Nephron (organoid): ENCODE measurements at regions not wholly inside any gene's neighbourhood (a gene's known extent, or its start where the extent isn't known, plus 50 kb on each side); places are given as distances from the start of the nearest gene placed in this dataset.

Source experiments
- H3K27ac Mint-ChIP-seq, 3 experiments: 2 replicates each; pipeline ENCODE4 v1.8.0; 2020; ENCODE audit warnings: mixed read lengths in 3 of 3, mild to moderate bottlenecking in 2 of 3, moderate library complexity in 1 of 3
- H3K27me3 Mint-ChIP-seq: 2 replicates; pipeline ENCODE4 v1.8.0; 2021; ENCODE audit warnings: low read depth, mild to moderate bottlenecking, moderate library complexity, mixed read lengths
- H3K36me3 Mint-ChIP-seq: 2 replicates; pipeline ENCODE4 v1.8.0; 2020; ENCODE audit warnings: low read depth, mixed read lengths
- H3K4me1 Mint-ChIP-seq: 2 replicates; pipeline ENCODE4 v1.8.0; 2020; ENCODE audit warnings: mixed read lengths
- H3K4me3 Mint-ChIP-seq, 3 experiments: 2 replicates each; pipeline ENCODE4 v1.8.0; 2020; ENCODE audit warnings: mild to moderate bottlenecking in 3 of 3, mixed read lengths in 3 of 3, moderate library complexity in 2 of 3
- H3K9me3 Mint-ChIP-seq: 2 replicates; pipeline ENCODE4 v1.8.0; 2020; ENCODE audit warnings: mixed read lengths
- TF ChIP-seq, protein P1 (sequence below), 3 experiments: fragments of 200-600 bp; sonication (generic); IDR thresholded peaks; one replicate each; pipeline ENCODE4 v1.5.0; 2021; ENCODE audit warnings: antibody characterized with exemption in 3 of 3; ENCODE audit not compliant: unreplicated experiment in 3 of 3

DNA sequence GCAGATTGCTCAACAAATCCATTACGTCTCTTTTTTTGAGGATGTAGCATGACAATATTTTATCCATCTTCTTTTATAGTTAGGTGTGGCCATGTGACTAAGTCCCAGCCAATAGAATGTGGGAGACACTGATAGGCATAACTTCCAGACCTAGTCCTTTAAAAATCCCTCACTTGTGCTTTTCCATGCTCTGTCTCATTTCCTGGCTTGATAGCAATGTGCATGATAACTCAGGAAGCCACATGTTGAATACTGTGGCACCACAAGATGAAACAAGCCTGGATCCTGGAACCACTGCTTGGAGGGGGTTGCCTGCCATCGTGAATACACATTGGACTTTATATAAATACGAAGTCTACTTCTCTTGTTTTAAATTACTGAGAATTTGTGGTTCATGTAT is 184.0 kb upstream of the NEIL3 start:
- no peaks in the 10 kb centered on the region for H3K27me3 Mint-ChIP-seq
- TF ChIP-seq, protein P1, sequence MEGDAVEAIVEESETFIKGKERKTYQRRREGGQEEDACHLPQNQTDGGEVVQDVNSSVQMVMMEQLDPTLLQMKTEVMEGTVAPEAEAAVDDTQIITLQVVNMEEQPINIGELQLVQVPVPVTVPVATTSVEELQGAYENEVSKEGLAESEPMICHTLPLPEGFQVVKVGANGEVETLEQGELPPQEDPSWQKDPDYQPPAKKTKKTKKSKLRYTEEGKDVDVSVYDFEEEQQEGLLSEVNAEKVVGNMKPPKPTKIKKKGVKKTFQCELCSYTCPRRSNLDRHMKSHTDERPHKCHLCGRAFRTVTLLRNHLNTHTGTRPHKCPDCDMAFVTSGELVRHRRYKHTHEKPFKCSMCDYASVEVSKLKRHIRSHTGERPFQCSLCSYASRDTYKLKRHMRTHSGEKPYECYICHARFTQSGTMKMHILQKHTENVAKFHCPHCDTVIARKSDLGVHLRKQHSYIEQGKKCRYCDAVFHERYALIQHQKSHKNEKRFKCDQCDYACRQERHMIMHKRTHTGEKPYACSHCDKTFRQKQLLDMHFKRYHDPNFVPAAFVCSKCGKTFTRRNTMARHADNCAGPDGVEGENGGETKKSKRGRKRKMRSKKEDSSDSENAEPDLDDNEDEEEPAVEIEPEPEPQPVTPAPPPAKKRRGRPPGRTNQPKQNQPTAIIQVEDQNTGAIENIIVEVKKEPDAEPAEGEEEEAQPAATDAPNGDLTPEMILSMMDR (IDR thresholded peaks at IDR 0.05; ENCODE audit: unreplicated experiment in 3 of 3) = no peak
- H3K4me3 Mint-ChIP-seq = no peak overlapping the region
- peaks cover 14% of the 10 kb centered on the region for H3K9me3 Mint-ChIP-seq
- no peaks in the 10 kb centered on the region for H3K36me3 Mint-ChIP-seq
- H3K27ac Mint-ChIP-seq = no peak overlapping the region
- H3K4me1 Mint-ChIP-seq = no peaks in the 10 kb centered on the region

DNA sequence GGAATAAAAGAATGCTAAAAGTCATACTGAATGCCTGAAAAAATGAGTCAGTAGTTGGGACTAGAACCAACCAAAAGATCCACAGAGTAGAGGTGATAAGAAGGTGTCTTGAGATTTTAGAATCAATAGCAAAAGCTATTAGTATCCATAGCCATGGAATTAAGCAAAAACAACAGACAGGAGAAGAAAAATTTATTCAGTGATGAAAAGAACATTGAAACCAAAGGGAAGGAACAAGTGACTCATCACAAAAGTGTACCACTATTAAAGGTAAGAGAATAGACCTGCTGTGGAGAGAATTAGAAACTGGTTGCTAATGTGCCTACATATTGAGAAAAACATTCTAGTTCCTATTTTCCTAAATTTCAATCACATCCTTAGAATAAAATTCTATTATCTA is 182.0 kb upstream of the NEIL3 start:
- TF ChIP-seq, protein P1 (IDR thresholded peaks at IDR 0.05; ENCODE audit: unreplicated experiment in 3 of 3) = no peak
- Mint-ChIP-seq H3K27me3 (no peaks in the 10 kb centered on the region), H3K36me3 (no peaks in the 10 kb centered on the region), H3K4me3 (no peak overlapping the region), H3K27ac (no peak overlapping the region), H3K4me1 (no peaks in the 10 kb centered on the region), H3K9me3 (peaks cover 15% of the 10 kb centered on the region)

DNA sequence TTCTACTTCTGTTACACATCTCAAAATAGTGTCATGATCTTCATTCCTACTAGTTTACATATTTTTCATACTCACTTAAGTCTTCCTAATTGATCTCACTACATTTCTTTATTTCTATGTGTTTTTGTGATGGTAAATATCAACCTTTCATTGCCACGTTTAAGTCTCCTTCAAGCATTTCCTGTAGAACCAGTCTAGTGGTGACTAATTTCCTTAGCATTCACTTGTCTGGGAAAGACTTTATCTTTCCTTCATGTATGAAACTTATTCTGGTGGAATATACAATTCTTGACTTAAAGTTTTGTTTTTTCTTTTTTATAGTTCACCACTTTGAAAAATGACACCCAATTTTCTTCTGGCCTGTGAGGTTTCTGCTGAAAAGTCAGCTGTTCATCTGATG is 181.4 kb upstream of the NEIL3 start:
- TF ChIP-seq, protein P1 (IDR thresholded peaks at IDR 0.05; ENCODE audit: unreplicated experiment in 3 of 3) = no peak
- H3K27me3 Mint-ChIP-seq = no peaks in the 10 kb centered on the region

DNA sequence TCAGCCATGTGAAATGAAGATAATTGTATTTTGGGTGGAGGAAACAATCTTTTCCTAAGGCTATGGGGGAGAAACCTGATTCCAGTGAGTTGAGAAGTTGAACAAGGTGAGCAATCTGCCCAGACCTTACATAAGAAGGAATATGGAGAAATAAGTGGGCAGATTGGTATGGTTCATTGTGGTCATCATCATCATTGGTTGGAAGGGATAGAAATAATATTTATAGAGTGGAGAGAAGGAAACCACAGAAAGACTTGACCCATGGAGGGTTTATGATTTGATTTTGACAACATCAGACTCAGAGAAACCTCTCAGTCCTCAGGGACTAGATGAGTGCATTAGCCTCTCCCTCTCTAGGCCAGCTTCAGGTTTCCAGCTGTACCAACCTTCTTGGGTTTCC is 177.9 kb upstream of the NEIL3 start:
- no peak overlapping the region for H3K27ac Mint-ChIP-seq
- no peaks in the 10 kb centered on the region for H3K36me3 Mint-ChIP-seq
- TF ChIP-seq, protein P1 (IDR thresholded peaks at IDR 0.05; ENCODE audit: unreplicated experiment in 3 of 3) = no peak
- no peaks in the 10 kb centered on the region for H3K4me1 Mint-ChIP-seq
- H3K9me3 Mint-ChIP-seq = peaks cover 15% of the 10 kb centered on the region
- no peaks in the 10 kb centered on the region for H3K27me3 Mint-ChIP-seq
- H3K4me3 Mint-ChIP-seq = no peak overlapping the region

More for the DNA sequence above, 181.4 kb upstream of the NEIL3 start:
- no peaks in the 10 kb centered on the region for H3K36me3 Mint-ChIP-seq
- no peak overlapping the region for H3K4me3 Mint-ChIP-seq
- peaks cover 15% of the 10 kb centered on the region for H3K9me3 Mint-ChIP-seq
- H3K27ac Mint-ChIP-seq = no peak overlapping the region
- no peaks in the 10 kb centered on the region for H3K4me1 Mint-ChIP-seq

DNA sequence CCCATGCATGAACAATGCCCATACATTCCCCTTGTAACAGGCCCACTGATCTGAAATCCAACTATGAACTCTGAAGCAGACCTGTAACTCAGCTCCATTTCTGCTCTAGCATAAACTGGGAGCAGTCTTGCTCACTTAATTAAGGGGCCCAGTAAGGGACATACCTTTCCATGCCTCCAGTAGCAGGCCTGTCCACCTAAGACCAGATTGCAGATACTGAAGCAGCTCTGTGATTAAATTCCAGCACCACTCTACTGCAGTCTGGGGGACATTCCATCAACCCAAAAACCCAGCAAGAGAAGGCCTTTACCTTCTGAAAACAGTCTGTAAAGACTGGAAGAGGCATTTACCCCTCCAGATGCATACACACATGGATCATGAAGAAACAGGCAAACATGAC is 162.0 kb upstream of the NEIL3 start:
- H3K9me3 Mint-ChIP-seq = peaks cover 4% of the 10 kb centered on the region
- H3K4me1 Mint-ChIP-seq = no peaks in the 10 kb centered on the region
- H3K27me3 Mint-ChIP-seq = no peaks in the 10 kb centered on the region
- H3K36me3 Mint-ChIP-seq = no peaks in the 10 kb centered on the region
- no peak overlapping the region for H3K27ac Mint-ChIP-seq
- TF ChIP-seq, protein P1 (IDR thresholded peaks at IDR 0.05; ENCODE audit: unreplicated experiment in 3 of 3) = no peak
- H3K4me3 Mint-ChIP-seq = no peak overlapping the region

DNA sequence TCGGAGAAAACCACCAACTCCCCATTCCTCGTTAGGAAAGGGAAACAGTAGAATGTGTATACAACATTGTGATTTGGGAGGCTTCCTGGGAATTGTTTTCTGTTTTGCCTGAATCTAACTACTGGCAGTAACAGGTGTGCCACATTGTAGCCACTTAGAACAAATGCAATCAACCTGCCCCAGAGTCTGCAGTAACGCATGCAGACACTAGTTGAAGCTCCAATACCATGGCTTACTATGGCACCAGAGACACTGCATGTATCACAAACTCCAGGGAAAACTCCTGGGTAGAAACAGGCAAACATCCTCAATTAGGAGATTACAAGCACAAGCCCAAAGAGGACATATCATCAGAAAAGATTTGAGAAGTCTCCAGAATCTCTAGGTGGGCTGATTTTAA is 154.2 kb upstream of the NEIL3 start:
- Mint-ChIP-seq H3K36me3 (no peaks in the 10 kb centered on the region), H3K4me1 (no peaks in the 10 kb centered on the region), H3K27ac (no peak overlapping the region), H3K4me3 (no peak overlapping the region), H3K9me3 (no peaks in the 10 kb centered on the region), H3K27me3 (peaks cover 4% of the 10 kb centered on the region)
- TF ChIP-seq, protein P1 (IDR thresholded peaks at IDR 0.05; ENCODE audit: unreplicated experiment in 3 of 3) = no peak
